ENCODE measurements at regions not wholly inside any gene's neighbourhood (a gene's known extent, or its start where the extent isn't known, plus 50 kb on each side); places are given as distances from the start of the nearest gene placed in this dataset.

- Histone ChIP-seq H4K20me1 (replicated peaks; ENCODE audit: control insufficient read depth, insufficient read depth, low read length) (no peaks in the 10 kb centered on the region), H3K27me3 (ENCODE audit: control insufficient read depth in 2 of 2, insufficient read depth in 2 of 2, low read length in 2 of 2) (no peaks in the 10 kb centered on the region), H3K4me2 (ENCODE audit: insufficient read depth, low read length) (no peak overlapping the region), H3K27ac (ENCODE audit: extremely low read depth, low read depth, low read length) (no peak overlapping the region), H3K9ac (ENCODE audit: insufficient read depth in 1 of 2, low read depth in 2 of 2, low read length in 2 of 2) (no peak overlapping the region), H3K4me1 (replicated peaks in 1 of 2; ENCODE audit: control insufficient read depth in 2 of 2, insufficient read depth in 2 of 2, low read length in 2 of 2) (no peaks in the 10 kb centered on the region), H3K79me2 (ENCODE audit: control insufficient read depth, insufficient read depth, low read length) (no peaks in the 10 kb centered on the region), H3K9me3 (replicated peaks; ENCODE audit: control insufficient read depth, insufficient read depth, low read depth, low read length) (no peaks in the 10 kb centered on the region), H2AFZ (ENCODE audit: low read depth, low read length) (no peak overlapping the region), H3K4me3 (no peak overlapping the region), H3K36me3 (ENCODE audit: control insufficient read depth, insufficient read depth, low read length) (no peaks in the 10 kb centered on the region), H3K9me1 (ENCODE audit: control insufficient read depth, insufficient read depth, low read length) (no peaks in the 10 kb centered on the region)
- TF ChIP-seq, protein P1, sequence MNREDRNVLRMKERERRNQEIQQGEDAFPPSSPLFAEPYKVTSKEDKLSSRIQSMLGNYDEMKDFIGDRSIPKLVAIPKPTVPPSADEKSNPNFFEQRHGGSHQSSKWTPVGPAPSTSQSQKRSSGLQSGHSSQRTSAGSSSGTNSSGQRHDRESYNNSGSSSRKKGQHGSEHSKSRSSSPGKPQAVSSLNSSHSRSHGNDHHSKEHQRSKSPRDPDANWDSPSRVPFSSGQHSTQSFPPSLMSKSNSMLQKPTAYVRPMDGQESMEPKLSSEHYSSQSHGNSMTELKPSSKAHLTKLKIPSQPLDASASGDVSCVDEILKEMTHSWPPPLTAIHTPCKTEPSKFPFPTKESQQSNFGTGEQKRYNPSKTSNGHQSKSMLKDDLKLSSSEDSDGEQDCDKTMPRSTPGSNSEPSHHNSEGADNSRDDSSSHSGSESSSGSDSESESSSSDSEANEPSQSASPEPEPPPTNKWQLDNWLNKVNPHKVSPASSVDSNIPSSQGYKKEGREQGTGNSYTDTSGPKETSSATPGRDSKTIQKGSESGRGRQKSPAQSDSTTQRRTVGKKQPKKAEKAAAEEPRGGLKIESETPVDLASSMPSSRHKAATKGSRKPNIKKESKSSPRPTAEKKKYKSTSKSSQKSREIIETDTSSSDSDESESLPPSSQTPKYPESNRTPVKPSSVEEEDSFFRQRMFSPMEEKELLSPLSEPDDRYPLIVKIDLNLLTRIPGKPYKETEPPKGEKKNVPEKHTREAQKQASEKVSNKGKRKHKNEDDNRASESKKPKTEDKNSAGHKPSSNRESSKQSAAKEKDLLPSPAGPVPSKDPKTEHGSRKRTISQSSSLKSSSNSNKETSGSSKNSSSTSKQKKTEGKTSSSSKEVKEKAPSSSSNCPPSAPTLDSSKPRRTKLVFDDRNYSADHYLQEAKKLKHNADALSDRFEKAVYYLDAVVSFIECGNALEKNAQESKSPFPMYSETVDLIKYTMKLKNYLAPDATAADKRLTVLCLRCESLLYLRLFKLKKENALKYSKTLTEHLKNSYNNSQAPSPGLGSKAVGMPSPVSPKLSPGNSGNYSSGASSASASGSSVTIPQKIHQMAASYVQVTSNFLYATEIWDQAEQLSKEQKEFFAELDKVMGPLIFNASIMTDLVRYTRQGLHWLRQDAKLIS (CRISPR knock-in tag; IDR thresholded peaks at IDR 0.05) = no peak
- TF ChIP-seq ZNF609 (CRISPR knock-in tag; IDR thresholded peaks at IDR 0.05; ENCODE audit: borderline replicate concordance) = no peak
- no peak for TF ChIP-seq CCAR2 (IDR thresholded peaks at IDR 0.05; ENCODE audit: low read depth, low read length)
- no peak for TF ChIP-seq ZNF140 (CRISPR knock-in tag; IDR thresholded peaks at IDR 0.05)
- TF ChIP-seq SRSF3 (IDR thresholded peaks at IDR 0.05; ENCODE audit: insufficient read depth, low read length) = no peak
- TF ChIP-seq ZNF764 (CRISPR knock-in tag; IDR thresholded peaks at IDR 0.05; ENCODE audit: low read depth) = no peak
- no peak for TF ChIP-seq HNRNPH1 (optimal IDR thresholded peaks at IDR 0.05; ENCODE audit: low read depth, low read length)
- ChIA-PET POLR2A (no interaction called here), CTCF (ENCODE audit: low intra/inter-chr PET ratio) (no interaction called here)
- intact Hi-C loops (cut with micrococcal nuclease) (no loop called here), in situ Hi-C loops (cut with MboI) (no loop called here)
- no peak for ATAC-seq
- BruUV-seq (replicated peaks) = no TSS peak
- 3% methylated on average over 5 of the region's 5 CpGs for WGBS (ENCODE audit: insufficient coverage, low coverage, missing lambda C conversion rate)
- no peak for DNase-seq (ENCODE audit: extremely low read depth in 1 of 4, low spot score in 3 of 4)
- FAIRE-seq = no peak
These were observed 147.9 kb upstream of the FAM47A start for GRCh38 chrX:34279866-34280560.

Data from K562 (cell line).